Liver (tissue), 3 donors: ENCODE measurements at regions not wholly inside any gene's neighbourhood (a gene's known extent, or its start where the extent isn't known, plus 50 kb on each side); places are given as distances from the start of the nearest gene placed in this dataset.
"Not testable (repeated sequence)": the region's sequence is repeated elsewhere in the genome, so short reads cannot be mapped to it uniquely, and the experiment has no call there.

Experiments
- CTCF ChIP-seq: fragments of 150-350 bp; IDR thresholded peaks from 2 replicates; pipeline ENCODE4 v1.5.1; 2017; ENCODE audit warnings: improper control_type of control experiment, low read depth, low read length; ENCODE audit not compliant: missing input control
- EGR1 ChIP-seq, 2 donors: IDR thresholded peaks; 2 replicates each; pipeline ENCODE4 v1.6.1; 2016 to 2018; ENCODE audit warnings: antibody characterized with exemption in 2 of 2, low read depth in 2 of 2
- FOXA1 ChIP-seq: IDR thresholded peaks from 2 replicates; pipeline ENCODE4 v1.6.1; 2016; ENCODE audit warnings: antibody characterized with exemption
- GABPA ChIP-seq, 2 donors: IDR thresholded peaks in 1 of 2; conservative IDR thresholded peaks in 1 of 2; 2 replicates each; pipeline ENCODE4 v1.6.1; 2016; ENCODE audit warnings: antibody characterized with exemption in 2 of 2, mild to moderate bottlenecking in 1 of 2, moderate library complexity in 1 of 2
- JUND ChIP-seq, 2 donors: IDR thresholded peaks; 2 replicates each; pipeline ENCODE4 v1.6.1; 2016; ENCODE audit warnings: antibody characterized with exemption in 2 of 2
- NR2F2 ChIP-seq: IDR thresholded peaks from 2 replicates; pipeline ENCODE4 v1.6.1; 2016; ENCODE audit warnings: antibody characterized with exemption
- RAD21 ChIP-seq, 2 donors: IDR thresholded peaks; 2 replicates each; pipeline ENCODE4 v1.6.1; 2016; ENCODE audit warnings: antibody characterized with exemption in 2 of 2, mild to moderate bottlenecking in 2 of 2
- REST ChIP-seq: IDR thresholded peaks from 2 replicates; pipeline ENCODE4 v1.6.1; 2016; ENCODE audit warnings: antibody characterized with exemption, mild to moderate bottlenecking
- RXRA ChIP-seq, 2 donors: IDR thresholded peaks; 2 replicates each; pipeline ENCODE4 v1.6.1; 2017 to 2018; ENCODE audit warnings: antibody characterized with exemption in 2 of 2, mild to moderate bottlenecking in 1 of 2
- SP1 ChIP-seq: IDR thresholded peaks from 2 replicates; pipeline ENCODE4 v1.6.1; 2018; ENCODE audit warnings: antibody characterized with exemption, mild to moderate bottlenecking
- TAF1 ChIP-seq: conservative IDR thresholded peaks from 2 replicates; pipeline ENCODE4 v1.6.1; 2016; ENCODE audit warnings: antibody characterized with exemption, mild to moderate bottlenecking
- TF ChIP-seq, protein P1 (sequence below): IDR thresholded peaks from 2 replicates; pipeline ENCODE4 v1.6.1; 2016; ENCODE audit warnings: antibody characterized with exemption
- donor health status: healthy.
- donor health status: healthy.

DNA sequence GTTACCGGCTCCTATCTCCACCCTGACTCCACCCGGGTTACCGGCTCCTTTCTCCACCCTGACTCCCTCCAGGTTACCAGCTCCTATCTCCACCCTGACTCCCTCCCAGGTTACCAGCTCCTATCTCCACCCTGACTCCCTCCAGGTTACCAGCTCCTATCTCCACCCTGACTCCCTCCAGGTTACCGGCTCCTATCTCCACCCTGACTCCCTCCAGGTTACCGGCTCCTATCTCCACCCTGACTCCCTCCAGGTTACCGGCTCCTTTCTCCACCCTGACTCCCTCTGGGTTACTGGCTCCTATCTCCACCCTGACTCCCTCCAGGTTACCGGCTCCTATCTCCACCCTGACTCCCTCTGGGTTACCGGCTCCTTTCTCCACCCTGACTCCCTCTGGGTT is 97.9 kb upstream of the RBM19 start:
- TF ChIP-seq CTCF; EGR1 (IDR thresholded peaks at IDR 0.05; ENCODE audit: low read depth in 2 of 2); FOXA1; SP1; REST; TAF1; GABPA (IDR thresholded peaks at IDR 0.05 in 1 of 2, conservative IDR thresholded peaks at IDR 0.05 in 1 of 2); RXRA (IDR thresholded peaks at IDR 0.05); JUND (IDR thresholded peaks at IDR 0.05); RAD21 (IDR thresholded peaks at IDR 0.05); NR2F2: not testable (repeated sequence)
- TF ChIP-seq, protein P1, sequence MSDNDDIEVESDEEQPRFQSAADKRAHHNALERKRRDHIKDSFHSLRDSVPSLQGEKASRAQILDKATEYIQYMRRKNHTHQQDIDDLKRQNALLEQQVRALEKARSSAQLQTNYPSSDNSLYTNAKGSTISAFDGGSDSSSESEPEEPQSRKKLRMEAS: not testable (repeated sequence)
